Right lobe of liver (tissue), 6 donors: ENCODE measurements at regions not wholly inside any gene's neighbourhood (a gene's known extent, or its start where the extent isn't known, plus 50 kb on each side); places are given as distances from the start of the nearest gene placed in this dataset.

Source experiments
- ATAC-seq, 4 donors: fragments of 200-7000 bp; cut with Tn5 transposase; one replicate each; pipeline ENCODE4 v1.9.1; 2020; ENCODE audit warnings: mild to moderate bottlenecking in 4 of 4, moderate library complexity in 4 of 4
- DNase-seq, 3 donors: peaks; one replicate each; pipeline ENCODE4 v3.0.0-alpha.2; 2020
- H3K27ac ChIP-seq, 3 donors: fragments of 200-600 bp; one replicate each; pipeline ENCODE4 v1.8.0; 2022
- H3K27me3 ChIP-seq, 2 donors: fragments of 200-600 bp; one replicate each; pipeline ENCODE4 v1.8.0; 2022
- H3K36me3 ChIP-seq, 4 donors: fragments of 200-600 bp; sonication (generic) in 1 of 4; one replicate each; pipeline versions ENCODE4 v1.5.1 to v1.8.0; 2017 to 2022; ENCODE audit warnings: control low read depth in 1 of 4
- H3K4me1 ChIP-seq, 4 donors: fragments of 200-600 bp; sonication (generic) in 1 of 4; one replicate each; pipeline versions ENCODE4 v1.5.1 to v1.8.0; 2017 to 2022; ENCODE audit warnings: control low read depth in 1 of 4
- H3K4me3 ChIP-seq, 3 donors: fragments of 200-600 bp; one replicate each; pipeline ENCODE4 v1.8.0; 2022
- H3K9me3 ChIP-seq, 4 donors: fragments of 200-600 bp; sonication (generic) in 1 of 4; one replicate each; pipeline versions ENCODE4 v1.5.1 to v1.8.0; 2017 to 2022; ENCODE audit warnings: control low read depth in 1 of 4
- CTCF ChIP-seq, 4 donors: fragments of 200-600 bp in 3 of 4; fragments of 450-650 bp in 1 of 4; IDR thresholded peaks; one replicate each; pipeline versions ENCODE4 v1.5.1 to v1.8.0; 2016 to 2022; ENCODE audit warnings: antibody characterized with exemption in 4 of 4, mild to moderate bottlenecking in 2 of 4
- POLR2A ChIP-seq: fragments of 450-650 bp; IDR thresholded peaks from one replicate; pipeline ENCODE4 v1.6.1; 2017; ENCODE audit warnings: antibody characterized with exemption, mild to moderate bottlenecking
- WGBS: methylation state at CpG from one replicate; pipeline ENCODE4 v1.1.6; 2018; ENCODE audit warnings: low coverage, low lambda C conversion rate; ENCODE audit not compliant: insufficient coverage; ENCODE audit errors: missing lambda C conversion rate; 5-methylcytosine and 5-hydroxymethylcytosine counted together
- intact Hi-C, 2 donors: fragments of 100-400 bp; cut with DNase I; formaldehyde crosslinking; loops; one replicate each; pipeline versions ENCODE4 v1.11.2 to v1.14.1; 2022
- donor health status: DM: no; HTN: yes; CAD: no.
- donor health status: DM: no; HTN: no; CAD: no.
- donor health status: DM: no; HTN: no; CAD: no.
- donor health status: DM: no; HTN: yes; CAD: no.
- donor health status: DM: no; HTN: yes; CAD: no.

DNA sequence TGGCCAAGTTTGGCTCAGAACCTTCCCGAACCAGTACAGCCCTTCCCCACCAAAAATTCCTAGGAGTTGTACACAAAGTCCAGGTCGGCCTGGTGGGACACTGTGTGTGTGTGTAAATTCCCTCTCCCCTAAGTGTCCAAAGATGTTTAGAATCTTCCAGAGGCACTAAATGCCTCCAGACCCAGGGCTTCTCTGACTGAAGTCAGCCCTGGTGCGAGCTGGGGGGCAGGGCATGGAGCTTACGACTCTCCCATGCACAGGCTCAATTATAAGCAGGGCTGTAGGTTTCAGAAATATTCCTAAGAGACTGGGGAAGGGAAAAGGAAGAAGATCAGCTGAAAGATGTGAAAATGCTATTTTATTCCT is 106.9 kb upstream of the ATF7IP start:
- DNase-seq (no peak), ATAC-seq (no peak)
- Histone ChIP-seq H3K4me1 (peaks cover 0 to 21% (median 10%) of the 10 kb centered on the region in 4 donors), H3K27ac (peak overlapping the region; percentile 56 to 87 (median 85)), H3K4me3 (no peak overlapping the region), H3K27me3 (no peaks in the 10 kb centered on the region), H3K9me3 (no peaks in the 10 kb centered on the region), H3K36me3 (no peaks in the 10 kb centered on the region)
- WGBS, result 61% methylated on average over 2 of the region's 4 CpGs
- intact Hi-C loops, result no loop called here
- TF ChIP-seq CTCF (IDR thresholded peaks at IDR 0.05), result no peak
- TF ChIP-seq POLR2A, result no peak

DNA sequence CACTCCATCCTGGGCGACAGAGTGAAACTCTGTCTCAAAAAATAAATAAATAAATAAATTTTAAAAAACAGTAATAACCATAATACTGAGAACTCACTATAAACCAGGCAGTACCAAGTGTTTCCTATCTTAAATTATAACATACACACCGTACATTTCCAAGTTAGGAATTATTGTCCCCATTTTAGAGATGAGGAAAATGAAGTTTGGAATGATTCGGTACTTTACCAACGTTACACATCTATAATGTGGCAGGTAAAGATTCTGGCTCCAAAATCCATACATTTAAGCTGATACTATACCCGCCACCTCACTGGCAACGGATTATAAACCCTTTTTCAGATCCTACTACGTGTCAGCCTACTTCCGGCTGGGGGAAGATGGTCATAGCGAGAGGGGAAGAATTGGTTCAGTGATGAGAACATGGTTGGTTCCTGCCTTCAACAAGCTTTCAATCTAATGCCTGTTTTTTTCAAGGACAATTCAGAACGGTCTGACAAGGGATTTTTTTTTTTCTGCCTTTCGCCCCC is 105.9 kb upstream of the ATF7IP start:
- no peak for ATAC-seq
- H3K4me1 ChIP-seq, result peaks cover 0 to 21% (median 10%) of the 10 kb centered on the region in 4 donors

DNA sequence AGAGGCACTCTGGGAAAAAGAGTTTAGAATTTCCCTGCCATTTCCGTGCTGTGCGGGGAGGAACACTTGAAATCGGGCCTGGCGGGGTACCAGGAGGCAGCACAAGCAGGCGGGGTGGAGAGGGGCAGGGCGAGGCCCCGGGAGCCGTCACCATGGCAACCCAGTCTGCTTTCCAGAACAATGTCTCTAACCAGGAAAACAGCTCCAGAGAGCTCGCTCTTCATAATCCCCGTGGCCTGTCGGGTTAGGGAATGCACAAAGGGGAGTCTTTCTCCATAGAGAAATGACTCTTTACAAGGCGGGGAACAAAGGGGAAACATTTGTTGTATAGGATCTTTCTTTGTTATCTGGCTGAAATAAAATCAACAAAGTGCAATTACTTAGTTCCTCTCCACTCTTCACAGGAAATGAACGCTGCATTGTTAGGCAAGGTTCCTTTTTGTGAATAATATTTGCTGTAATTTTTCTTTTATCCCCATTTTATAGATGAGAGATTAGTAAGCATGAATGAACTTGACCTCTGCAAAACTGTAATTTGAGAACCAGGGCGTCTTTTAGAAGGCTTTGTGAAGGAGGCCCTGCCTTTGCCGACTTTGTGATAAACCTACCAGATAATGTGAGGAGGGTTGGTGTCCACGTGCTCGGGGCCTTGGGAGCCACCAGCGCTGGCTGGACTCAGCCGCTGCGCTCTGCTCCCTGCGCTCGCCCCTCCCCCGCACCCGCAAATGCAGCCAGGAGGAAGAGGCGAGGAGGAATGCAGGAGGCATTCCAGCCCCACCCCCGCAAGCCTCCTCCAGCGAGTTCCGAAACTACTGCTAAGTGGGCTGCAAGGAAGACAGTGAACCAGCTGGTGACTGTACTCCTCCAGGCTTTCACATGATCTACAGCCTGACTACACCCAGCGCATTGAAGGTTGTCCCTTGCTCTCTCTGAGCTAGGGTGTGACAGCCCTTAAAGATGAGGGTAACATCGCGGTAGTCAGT is 105.2 kb upstream of the ATF7IP start:
- TF ChIP-seq CTCF (IDR thresholded peaks at IDR 0.05) (no peak), POLR2A (no peak)
- no peak overlapping the region for H3K4me3 ChIP-seq
- 45% methylated on average over 16 of the region's 31 CpGs for WGBS
- ATAC-seq (peak; percentile 9 to 32 (median 14)), DNase-seq (peak; percentile 83 to 88 (median 85))
- no peaks in the 10 kb centered on the region for H3K27me3 ChIP-seq
- H3K9me3 ChIP-seq, result no peaks in the 10 kb centered on the region
- peaks cover 0 to 21% (median 10%) of the 10 kb centered on the region in 4 donors for H3K4me1 ChIP-seq
- intact Hi-C loops, result no loop called here
- peak overlapping the region; percentile 51 to 73 (median 56) for H3K27ac ChIP-seq
- no peaks in the 10 kb centered on the region for H3K36me3 ChIP-seq

More for the DNA sequence above, 105.9 kb upstream of the ATF7IP start:
- no peaks in the 10 kb centered on the region for H3K9me3 ChIP-seq
- WGBS, result 77% methylated on average over 11 of the region's 11 CpGs
- no peak overlapping the region for H3K4me3 ChIP-seq
- H3K36me3 ChIP-seq, result no peaks in the 10 kb centered on the region
- peak overlapping the region; percentile 51 to 73 (median 56) for H3K27ac ChIP-seq
- H3K27me3 ChIP-seq, result no peaks in the 10 kb centered on the region
- no peak for DNase-seq
- no peak for TF ChIP-seq POLR2A
- TF ChIP-seq CTCF (IDR thresholded peaks at IDR 0.05), result no peak
- intact Hi-C loops, result no loop called here

GRCh38 chr12:14261096-14261495 is 104.4 kb upstream of the ATF7IP start:
- peak overlapping the region; percentile 51 to 73 (median 56) for H3K27ac ChIP-seq
- H3K9me3 ChIP-seq, result no peaks in the 10 kb centered on the region
- intact Hi-C loops, result no loop called here
- ATAC-seq (no peak), DNase-seq (no peak)
- H3K27me3 ChIP-seq, result no peaks in the 10 kb centered on the region
- no peak overlapping the region for H3K4me3 ChIP-seq
- 75% methylated on average over 6 of the region's 6 CpGs for WGBS
- H3K36me3 ChIP-seq, result no peaks in the 10 kb centered on the region
- H3K4me1 ChIP-seq, result peaks cover 0 to 18% (median 10%) of the 10 kb centered on the region in 4 donors
- TF ChIP-seq CTCF (IDR thresholded peaks at IDR 0.05), result no peak
- TF ChIP-seq POLR2A, result no peak
